LoVo (cell line): ENCODE measurements at regions not wholly inside any gene's neighbourhood (a gene's known extent, or its start where the extent isn't known, plus 50 kb on each side); places are given as distances from the start of the nearest gene placed in this dataset.
"Not testable (repeated sequence)": the region's sequence is repeated elsewhere in the genome, so short reads cannot be mapped to it uniquely, and the experiment has no call there.

Experiments used
- DNase-seq: peaks from one replicate; pipeline ENCODE4 v3.0.0-alpha.2; 2016; ENCODE audit warnings: low spot score

GRCh38 chr21:28177124-28177523 lies 815.6 kb downstream of the LTN1 start:
- no peak for DNase-seq

GRCh38 chr21:28174701-28175100 lies 818.0 kb downstream of the LTN1 start:
- no peak for DNase-seq

GRCh38 chr21:28174006-28174405 lies 818.7 kb downstream of the LTN1 start:
- DNase-seq: no peak

GRCh38 chr21:28172376-28172775 lies 820.3 kb downstream of the LTN1 start:
- no peak for DNase-seq

GRCh38 chr21:28167366-28167765 lies 825.3 kb downstream of the LTN1 start:
- DNase-seq: no peak

- not testable (repeated sequence) for DNase-seq
These were observed 828.2 kb downstream of the LTN1 start for GRCh38 chr21:28164519-28164918.

- not testable (repeated sequence) for DNase-seq
These were observed 830.6 kb downstream of the LTN1 start for GRCh38 chr21:28162052-28162451.

GRCh38 chr21:28160378-28160777 lies 832.3 kb downstream of the LTN1 start:
- DNase-seq: no peak

- DNase-seq: no peak
These were observed 833.3 kb downstream of the LTN1 start for GRCh38 chr21:28159396-28159795.

- DNase-seq: no peak
These were observed 836.1 kb downstream of the LTN1 start for GRCh38 chr21:28156590-28156989.

GRCh38 chr21:28154121-28154520 lies 838.6 kb downstream of the LTN1 start:
- no peak for DNase-seq

GRCh38 chr21:28152732-28153131 lies 839.9 kb downstream of the LTN1 start:
- DNase-seq: no peak

- DNase-seq: no peak
These were observed 840.9 kb downstream of the LTN1 start for GRCh38 chr21:28151758-28152157.

- DNase-seq: no peak
These were observed 841.9 kb downstream of the LTN1 start for GRCh38 chr21:28150778-28151177.

GRCh38 chr21:28148400-28149064 lies 844.1 kb downstream of the LTN1 start:
- no peak for DNase-seq

GRCh38 chr21:28144653-28145052 lies 848.0 kb downstream of the LTN1 start:
- no peak for DNase-seq

GRCh38 chr21:28144089-28144488 lies 848.6 kb downstream of the LTN1 start:
- DNase-seq: no peak

GRCh38 chr21:28142697-28143096 lies 850.0 kb downstream of the LTN1 start:
- no peak for DNase-seq

- no peak for DNase-seq
These were observed 854.4 kb downstream of the LTN1 start for GRCh38 chr21:28138272-28138671.

- DNase-seq: peak; percentile 5
These were observed 855.9 kb downstream of the LTN1 start for GRCh38 chr21:28136656-28137255.

GRCh38 chr21:28135646-28136045 lies 857.0 kb downstream of the LTN1 start:
- DNase-seq: no peak

GRCh38 chr21:28133116-28133515 lies 859.6 kb downstream of the LTN1 start:
- no peak for DNase-seq

- DNase-seq: no peak
These were observed 860.0 kb downstream of the LTN1 start for GRCh38 chr21:28132713-28133112.

- DNase-seq: no peak
These were observed 865.4 kb downstream of the LTN1 start for GRCh38 chr21:28127175-28127785.
